Inflammatory macrophage treated with lipopolysaccharide for 4 hours (primary cell): ENCODE measurements at regions not wholly inside any gene's neighbourhood (a gene's known extent, or its start where the extent isn't known, plus 50 kb on each side); places are given as distances from the start of the nearest gene placed in this dataset.

Experiments used
- DNase-seq: peaks from one replicate; pipeline ENCODE4 v3.0.0-alpha.2; 2020

GRCh38 chr1:103854279-103854678, 104.6 kb downstream of the AMY1C start:
- no peak for DNase-seq

GRCh38 chr1:103859721-103860120, 110.0 kb downstream of the AMY1C start:
- DNase-seq, result no peak

DNA sequence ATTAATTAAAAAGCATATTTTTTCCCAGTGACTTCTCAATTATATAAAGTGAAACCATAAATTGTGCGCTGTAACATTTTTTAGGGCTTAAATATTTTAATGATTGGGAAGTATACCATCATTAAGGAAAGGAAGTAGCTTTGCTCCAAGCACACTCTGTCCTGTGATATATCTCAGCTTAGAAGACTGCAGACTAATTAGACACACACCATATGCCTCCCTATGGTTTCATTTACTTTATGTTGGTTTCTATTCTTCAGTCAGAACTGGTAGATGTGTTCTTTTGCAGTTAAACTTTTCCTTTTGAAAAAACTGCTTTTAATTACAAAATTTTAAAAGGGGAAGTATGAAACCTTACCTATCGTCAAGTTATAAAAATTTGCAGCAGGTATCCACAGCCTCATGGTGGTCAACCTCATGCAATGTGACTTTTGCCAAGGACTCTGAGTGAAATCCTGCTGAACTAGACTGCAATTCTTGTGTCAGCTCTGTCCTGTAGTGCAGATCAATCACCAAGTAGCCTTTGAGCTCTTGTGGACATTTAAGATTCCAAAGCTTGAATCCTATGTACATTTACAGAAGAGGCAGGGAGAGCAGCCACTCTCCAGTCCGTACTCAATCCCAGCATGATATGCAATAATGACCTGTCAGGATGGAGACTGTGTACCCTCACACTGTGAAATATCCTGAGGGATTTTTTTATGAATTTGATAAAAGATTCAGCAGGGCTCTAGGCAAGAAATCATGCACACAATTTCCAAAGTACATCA, 149.1 kb downstream of the AMY1C start:
- DNase-seq, result no peak

DNA sequence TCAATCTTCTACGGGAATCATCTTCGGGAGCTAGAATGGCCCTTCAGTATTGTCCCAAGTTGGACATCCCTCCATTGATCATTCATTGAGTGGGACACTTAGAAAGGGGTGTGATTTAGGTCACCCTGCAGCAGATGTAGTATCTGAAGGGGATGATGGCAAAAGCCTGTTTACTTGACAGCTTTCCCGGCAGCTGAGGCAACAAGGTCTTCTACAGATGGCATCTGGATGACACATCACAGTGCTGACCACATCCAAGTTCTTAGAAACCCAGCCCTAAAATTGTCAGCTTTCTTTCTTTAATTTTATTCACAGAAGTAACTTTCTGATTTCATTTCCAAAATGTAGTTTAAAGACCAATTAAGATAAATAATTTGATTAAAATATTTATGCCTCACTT, 150.3 kb downstream of the AMY1C start:
- no peak for DNase-seq

DNA sequence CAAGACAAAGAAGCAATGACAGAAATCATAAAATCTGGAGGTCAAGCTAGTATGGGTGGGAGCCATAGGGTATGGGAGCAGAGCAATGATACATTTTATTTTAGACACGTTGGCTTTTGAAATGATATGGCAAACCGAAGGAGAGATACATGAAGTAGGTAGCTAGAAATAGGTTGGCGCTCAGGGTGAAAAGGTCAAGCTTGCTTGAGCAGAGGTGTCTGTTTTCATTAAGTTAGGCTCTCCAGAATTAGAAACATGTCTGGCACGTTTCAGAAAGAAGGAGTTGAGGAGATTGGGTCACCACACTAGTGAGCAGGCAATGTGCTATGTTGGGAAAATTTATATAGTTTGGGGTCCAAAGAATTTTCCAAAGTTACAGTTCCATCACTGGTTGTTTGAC, 151.4 kb downstream of the AMY1C start:
- DNase-seq, result no peak

GRCh38 chr1:103905363-103905762, 155.7 kb downstream of the AMY1C start:
- DNase-seq, result no peak

DNA sequence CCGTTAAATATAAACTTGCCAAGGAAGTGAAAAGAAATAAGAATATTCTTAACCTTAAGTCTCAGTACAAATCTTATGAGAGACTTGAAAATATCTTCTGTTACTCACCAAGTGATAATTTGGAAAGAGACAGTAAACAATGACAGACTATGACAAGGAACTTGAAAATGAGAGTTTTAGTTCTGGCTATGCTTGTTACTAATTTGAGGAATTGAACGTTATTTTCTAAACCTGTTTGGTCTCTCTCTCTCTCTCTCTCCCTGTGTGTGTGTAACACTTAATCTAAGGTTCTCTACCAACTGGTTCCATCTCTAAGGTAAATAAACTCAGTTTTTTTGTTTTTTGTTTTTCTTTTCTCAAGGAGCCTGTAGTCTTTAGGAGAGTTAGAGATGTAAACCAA, 161.8 kb downstream of the AMY1C start:
- no peak for DNase-seq

DNA sequence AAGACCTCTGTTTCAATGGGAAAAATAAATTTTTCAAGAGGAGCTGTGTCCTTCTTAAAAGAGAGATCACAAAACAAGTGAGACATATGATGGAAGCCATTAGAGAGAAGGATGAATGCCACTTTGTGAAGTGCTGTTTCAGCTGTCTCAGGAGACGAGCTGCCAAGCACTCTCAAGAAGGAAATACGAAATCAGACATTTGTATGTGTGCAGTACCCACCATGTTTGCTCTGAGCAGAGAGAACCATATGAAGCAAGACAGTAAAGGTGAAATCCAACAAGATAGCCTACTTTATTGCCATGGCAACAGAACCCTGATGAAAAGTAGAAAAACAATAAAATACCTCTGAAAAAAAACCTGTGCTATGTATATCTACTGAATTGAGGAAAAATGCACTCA, 168.1 kb downstream of the AMY1C start:
- no peak for DNase-seq

GRCh38 chr1:103931891-103932290, 182.2 kb downstream of the AMY1C start:
- no peak for DNase-seq

DNA sequence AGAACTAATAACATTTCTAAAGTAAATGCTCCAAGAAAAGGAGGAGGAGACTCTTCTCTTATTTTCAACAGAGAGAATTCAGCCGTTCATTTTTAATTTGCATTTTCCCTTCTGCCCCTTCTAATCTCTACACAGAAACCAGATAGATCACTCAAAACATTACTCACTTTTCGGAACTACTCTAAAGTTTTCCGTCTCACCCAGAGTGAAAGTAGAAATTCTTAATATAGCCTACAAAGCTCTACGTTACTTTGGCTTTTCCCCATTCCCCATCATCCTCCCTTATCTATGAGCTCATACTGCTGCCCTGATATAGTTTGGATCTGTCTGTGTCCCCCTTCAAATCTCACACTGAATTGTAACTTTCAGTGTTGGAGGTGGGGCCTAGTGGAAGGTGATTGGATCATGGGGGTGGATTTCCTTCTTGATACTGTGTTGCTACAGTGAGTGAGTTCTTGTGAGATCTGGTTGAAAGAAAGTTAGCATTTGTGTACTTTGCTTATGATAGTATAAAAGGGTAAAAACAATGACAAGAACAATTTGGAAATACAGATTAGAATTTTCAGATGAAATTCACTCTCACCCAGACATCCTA, 188.2 kb downstream of the AMY1C start:
- DNase-seq, result no peak

DNA sequence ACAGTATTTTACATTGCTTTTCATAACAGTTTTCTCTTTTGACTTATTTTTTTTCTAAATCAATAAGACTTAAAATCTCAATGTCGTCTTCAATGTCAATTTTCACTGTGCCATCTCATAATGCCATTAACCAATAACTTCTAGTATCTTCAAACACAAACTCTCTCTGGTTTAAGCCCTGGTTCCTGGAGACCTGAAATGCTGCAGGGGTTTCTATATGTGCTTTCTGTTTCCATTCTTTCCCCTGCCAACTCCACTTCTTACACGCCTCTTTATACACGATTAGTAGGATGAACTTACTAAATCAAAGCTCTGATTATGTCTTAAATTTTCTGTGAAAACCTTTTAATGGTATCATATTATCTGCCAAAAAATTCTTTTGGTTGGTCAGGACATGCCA, 191.4 kb downstream of the AMY1C start:
- DNase-seq, result no peak

DNA sequence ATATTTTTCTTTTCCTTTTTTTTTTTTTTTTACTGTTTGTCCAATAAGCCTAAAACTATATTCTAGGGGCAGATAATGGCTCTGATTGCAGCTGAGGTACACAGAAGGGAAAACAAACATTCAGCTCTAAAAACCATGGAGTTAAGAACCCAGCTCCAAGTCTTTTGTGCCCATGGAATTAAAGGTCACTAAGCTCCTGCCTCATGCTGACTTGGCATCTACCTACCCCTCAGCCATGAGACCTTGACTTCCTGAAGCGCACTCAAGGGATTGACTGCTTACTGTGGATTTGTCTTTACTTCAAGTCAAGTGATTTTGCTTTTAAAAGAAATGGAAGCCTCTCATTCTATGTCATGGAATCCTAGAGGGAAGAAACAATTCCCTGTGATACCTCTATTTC, 192.3 kb downstream of the AMY1C start:
- DNase-seq, result no peak

DNA sequence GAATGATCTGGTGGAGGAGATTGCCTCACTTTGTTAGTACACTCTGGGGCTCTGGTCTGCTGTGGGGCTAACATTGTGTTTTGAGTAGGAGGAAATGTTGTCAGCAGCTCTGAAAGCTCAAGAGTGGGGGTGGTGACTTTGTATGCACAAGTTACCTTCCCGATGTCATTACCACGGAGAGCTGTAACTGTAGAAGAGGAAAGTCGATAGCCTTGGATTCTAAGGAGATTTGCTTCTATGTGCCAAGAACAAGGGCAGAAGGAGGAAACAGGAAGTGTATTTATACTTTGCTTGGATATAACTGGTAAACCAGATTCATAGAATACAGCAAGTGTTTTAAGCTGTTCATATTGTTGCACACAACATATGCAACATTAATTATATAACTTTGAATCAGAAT, 196.1 kb downstream of the AMY1C start:
- no peak for DNase-seq

DNA sequence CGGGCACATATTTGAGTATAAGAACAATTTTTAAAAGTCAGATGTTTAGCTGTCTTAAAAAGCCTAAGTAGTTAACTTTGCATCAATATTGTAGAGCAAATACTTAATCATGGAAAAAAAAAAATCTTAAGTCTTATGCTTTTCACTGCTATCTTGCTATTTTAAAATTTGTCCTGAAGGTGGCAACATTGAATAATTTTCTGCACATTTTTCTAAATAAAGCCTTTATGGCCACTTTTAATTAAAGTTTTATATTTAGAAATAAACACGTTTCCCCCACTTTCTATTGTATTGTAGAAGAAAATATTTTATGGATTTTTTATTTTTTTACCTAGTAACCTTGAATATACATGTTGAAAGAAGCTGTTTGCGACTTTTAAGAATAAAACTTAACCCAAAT, 198.8 kb downstream of the AMY1C start:
- no peak for DNase-seq

DNA sequence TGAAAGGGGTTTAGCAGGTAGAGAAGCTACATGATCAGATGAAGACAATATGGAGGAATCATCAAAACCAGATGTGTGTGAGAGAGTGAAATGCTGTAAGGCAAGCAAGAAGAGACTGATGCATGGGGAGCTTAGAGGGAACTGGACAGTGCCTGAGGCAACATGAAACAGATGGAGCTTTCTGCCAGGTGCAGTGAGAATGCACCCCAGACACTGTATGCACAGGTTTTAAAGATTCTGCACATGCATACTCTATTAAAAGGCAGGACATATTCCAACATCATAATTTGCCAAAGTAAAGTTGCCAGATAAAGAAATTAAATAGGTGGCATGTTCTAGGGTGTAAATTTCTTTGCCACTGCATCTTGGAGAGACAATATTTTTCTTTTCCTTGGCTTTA, 200.1 kb downstream of the AMY1C start:
- DNase-seq, result no peak

- no peak for DNase-seq
These were observed 203.7 kb downstream of the AMY1C start for GRCh38 chr1:103953386-103953785.

DNA sequence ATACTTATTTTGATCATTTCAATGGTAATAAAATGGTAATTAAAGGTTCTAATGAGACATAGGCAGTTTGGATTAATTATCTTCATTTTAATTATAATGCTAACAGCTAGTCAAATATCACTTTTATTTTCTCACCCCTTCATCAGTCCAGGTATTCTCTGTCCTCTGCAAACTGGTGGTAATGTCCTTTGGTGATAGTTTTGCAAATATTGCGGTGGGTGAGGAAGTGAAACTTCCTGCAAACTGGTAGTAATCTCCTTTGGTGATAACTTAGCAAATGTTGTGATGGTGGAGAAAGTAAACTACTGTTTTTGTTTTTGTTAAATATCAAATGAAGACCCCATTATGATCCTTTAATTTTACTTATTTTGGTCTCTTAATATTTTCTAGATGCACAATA, 209.0 kb downstream of the AMY1C start:
- no peak for DNase-seq

- no peak for DNase-seq
These were observed 209.9 kb downstream of the AMY1C start for GRCh38 chr1:103959565-103959964.

GRCh38 chr1:103960045-103960444, 210.3 kb downstream of the AMY1C start:
- no peak for DNase-seq

DNA sequence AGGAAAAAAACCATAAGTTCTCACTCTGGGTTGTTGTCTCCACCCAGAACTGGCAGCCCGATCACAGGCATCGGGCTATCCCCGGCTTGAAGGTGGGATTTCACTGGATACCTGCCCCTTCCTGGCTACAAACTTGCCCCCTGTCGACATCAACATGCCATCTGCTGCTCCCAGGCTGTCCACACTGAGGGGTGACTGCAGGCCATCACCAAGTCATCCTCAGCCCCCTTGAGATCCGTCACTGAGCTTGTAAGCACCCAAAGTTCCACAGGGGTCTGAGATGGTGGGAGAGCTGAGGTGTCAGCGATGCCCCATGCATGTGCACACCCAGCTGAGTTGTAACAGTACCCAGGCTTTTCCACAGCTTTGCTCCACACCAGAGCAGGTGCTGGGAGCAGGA, 211.0 kb downstream of the AMY1C start:
- DNase-seq, result no peak

GRCh38 chr1:103986792-103987191, 237.1 kb downstream of the AMY1C start:
- DNase-seq, result no peak

DNA sequence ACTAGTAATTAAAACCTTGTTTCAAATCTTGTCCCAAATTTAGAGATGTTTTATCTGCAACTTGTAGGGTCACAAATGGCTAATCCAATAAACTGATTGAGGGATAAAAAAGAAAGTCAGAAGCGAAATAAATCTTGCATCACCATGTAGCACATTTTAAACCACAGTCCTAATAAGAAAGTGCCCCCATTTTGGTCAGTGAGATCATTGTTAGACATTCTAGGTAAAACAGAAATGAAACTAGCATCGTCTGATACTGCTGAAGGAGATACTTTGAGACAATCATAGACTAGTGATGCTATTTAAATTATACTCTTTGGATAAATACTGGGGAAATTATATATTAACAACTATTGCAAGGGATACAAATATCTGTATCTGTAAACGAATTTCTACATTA, 247.9 kb downstream of the AMY1C start:
- DNase-seq, result no peak

DNA sequence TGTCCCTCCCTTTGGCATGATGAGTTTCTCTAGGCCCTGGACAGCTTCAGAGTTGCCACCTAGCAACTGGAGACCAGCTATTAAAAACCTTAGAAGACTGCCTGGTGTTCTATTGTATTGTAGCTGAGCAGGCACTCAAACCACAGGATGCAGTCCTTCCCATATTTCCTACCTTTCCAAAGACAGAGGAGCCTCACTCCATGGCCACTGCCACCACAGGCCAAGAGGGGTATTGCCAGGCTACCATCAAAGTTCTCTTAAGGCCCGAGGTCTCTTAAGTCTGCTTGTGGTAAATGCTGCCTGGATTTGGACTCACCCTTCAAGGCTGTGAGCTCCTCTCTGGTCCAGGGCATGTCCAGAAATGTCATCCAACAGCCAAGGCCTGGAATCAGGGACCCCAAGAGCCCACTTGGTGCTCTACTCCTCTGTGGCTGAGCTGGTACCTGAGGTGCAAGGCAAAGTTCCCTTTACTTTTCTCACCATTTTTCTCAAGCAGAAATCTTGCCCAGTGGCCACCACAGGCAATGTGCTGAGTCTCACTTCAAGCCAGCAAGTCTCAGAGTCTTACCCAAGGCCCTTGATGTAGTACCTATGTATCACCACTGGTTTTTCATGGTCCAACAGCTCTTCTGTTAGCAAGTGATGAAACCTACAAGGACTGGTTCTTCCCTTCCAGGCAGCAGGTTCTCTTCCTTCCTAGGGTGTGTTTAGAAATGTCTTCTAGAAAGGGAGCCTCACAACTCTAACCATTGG, 269.4 kb downstream of the AMY1C start:
- no peak for DNase-seq

GRCh38 chr1:104019675-104020049, 270.0 kb downstream of the AMY1C start:
- no peak for DNase-seq
